EL (cell line): ENCODE measurements at regions not wholly inside any gene's neighbourhood (a gene's known extent, or its start where the extent isn't known, plus 50 kb on each side); places are given as distances from the start of the nearest gene placed in this dataset.
"Not testable (repeated sequence)": the region's sequence is repeated elsewhere in the genome, so short reads cannot be mapped to it uniquely, and the experiment has no call there.

Experiments used
- DNase-seq: peaks from one replicate; pipeline ENCODE4 v3.0.0-alpha.2; 2016

GRCh38 chr7:79709574-79710409 is 256.3 kb upstream of the MAGI2 start:
- peak; percentile 11 for DNase-seq

- DNase-seq = peak; percentile 38
These were observed 248.6 kb upstream of the MAGI2 start for GRCh38 chr7:79702116-79702515.

- DNase-seq = peak; percentile 82
These were observed 238.5 kb upstream of the MAGI2 start for GRCh38 chr7:79692015-79692414.

DNA sequence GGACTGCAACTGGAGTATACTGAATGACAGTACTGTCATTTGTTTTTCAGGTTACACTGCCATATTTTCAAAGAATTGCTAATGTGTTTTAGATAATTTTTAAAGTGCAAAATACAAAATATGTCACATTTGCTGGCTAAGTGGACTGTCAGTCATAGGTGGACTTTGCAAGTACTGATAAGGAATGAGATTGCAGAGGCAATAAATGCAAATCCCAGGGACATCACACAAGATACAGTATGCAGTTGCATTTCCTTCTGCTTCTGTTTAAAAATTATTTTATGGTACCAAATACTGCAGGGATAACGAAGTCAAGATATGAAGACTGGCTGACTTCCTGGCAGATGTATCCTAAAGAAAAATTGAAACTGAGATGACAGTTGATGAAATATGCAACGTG is 237.6 kb upstream of the MAGI2 start:
- DNase-seq = no peak

DNA sequence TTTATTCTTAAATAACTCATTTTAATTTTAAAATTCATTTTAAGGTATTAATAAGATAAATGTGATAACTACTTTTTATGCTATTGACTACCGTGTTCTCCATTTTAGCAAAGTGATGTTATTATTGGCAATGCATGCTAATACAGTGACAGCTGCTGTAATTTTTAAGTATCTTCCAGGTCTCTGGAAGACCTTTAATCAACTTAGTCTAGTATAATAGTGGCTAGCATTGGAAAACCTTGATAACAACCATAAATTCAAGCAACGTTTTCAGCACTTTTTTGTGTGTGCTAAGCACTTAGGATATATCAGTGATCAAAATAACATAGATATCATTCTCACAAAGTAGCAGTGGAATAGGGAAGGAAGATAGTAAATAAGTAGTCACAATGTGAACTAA is 230.9 kb upstream of the MAGI2 start:
- no peak for DNase-seq

DNA sequence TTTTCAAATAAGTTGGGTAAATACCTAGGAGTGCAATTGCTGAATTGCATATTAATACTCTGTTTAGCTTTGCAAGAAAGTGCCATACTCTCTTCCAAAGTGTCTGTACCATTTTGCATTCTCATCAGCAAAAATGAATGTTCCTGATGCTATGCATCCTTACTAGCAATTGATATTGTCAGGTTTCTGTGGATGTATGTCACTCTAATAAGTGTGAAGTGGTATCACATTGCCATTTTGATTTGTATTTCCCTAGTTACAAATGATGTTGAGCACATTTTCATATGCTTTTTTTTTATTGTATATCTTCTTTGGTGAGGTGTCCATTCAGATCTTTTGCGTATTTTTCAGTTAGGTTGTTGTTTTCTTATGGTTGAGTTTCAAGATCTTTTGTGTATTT is 230.4 kb upstream of the MAGI2 start:
- no peak for DNase-seq

- DNase-seq = no peak
These were observed 229.9 kb upstream of the MAGI2 start for GRCh38 chr7:79683185-79683890.

DNA sequence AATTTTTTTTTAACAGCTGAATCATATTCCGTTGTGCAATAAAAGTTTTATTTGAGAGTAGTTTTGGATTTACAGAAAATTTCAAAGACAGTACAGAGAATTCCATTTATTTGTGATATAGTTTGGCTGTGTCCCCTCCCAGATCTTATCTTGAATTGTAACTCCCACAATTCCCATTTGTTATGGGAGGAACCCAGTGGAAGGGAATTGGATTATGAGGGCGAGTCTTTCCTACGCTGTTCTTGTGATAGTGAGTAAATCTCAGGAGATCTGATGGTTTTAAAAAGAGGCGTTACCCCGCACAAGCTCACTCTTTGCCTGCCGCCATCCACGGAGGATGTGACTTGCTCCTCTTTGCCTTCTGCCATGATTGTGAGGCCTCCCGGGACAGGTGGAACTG is 228.0 kb upstream of the MAGI2 start:
- DNase-seq = no peak

GRCh38 chr7:79673969-79674368 is 220.5 kb upstream of the MAGI2 start:
- DNase-seq = no peak

DNA sequence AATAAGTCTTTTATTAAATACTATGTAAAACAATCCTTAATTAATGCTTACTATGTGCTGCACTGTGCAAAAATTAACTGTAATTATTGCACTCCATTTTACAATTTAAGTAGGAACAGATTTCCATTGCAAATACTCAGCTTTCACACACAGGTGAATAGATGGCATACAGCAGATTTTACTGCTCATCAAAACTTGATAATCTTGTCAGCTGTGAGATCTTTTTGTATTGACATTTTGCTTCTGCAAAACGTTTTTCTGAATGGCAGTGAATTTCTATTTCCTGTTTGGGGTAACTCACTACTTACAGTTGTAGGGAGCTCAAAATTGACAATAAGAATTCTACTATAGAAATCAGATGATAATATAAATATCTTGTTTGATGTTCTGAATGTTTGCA is 220.0 kb upstream of the MAGI2 start:
- no peak for DNase-seq

DNA sequence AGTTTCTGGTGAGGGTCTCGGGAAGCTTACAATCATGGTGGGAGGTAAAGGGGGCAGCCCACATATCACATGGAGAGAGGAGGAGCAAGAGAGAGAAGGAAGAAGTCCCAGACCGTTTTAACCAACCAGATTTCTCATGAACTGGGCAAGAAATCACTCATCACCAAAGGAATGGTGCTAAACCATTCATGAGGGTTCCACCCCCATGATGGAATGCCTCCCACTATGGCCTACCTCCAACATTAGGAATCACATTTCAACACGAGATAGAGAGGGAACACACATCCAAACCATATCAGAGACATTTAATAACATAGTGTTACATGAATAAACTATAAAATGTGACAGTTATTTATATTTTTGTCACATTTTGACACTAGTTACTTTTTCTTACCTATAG is 214.8 kb upstream of the MAGI2 start:
- DNase-seq = no peak

- no peak for DNase-seq
These were observed 213.0 kb upstream of the MAGI2 start for GRCh38 chr7:79666472-79666871.

GRCh38 chr7:79664884-79665676 is 211.6 kb upstream of the MAGI2 start:
- no peak for DNase-seq

DNA sequence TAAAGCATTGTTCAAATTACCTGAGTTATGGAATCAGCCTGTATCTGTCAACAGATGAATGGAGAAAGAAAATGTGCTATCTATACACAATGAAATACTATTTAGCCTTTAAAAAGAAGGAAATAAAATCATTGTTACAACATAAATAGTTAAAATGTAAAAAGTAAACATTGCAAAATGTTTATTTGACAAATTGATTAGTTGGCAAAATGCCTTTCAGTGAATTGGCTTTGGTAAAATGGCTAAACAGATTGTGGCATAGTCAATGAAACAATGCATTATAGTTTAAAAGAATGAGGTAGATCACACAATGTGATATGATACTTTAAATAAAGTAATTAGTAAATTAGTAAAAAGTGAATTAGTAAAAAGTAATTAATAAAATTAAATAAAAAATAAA is 204.8 kb upstream of the MAGI2 start:
- no peak for DNase-seq

GRCh38 chr7:79653136-79653631 is 199.7 kb upstream of the MAGI2 start:
- DNase-seq = peak; percentile 62

- peak; percentile 26 for DNase-seq
These were observed 199.2 kb upstream of the MAGI2 start for GRCh38 chr7:79652619-79653018.

- no peak for DNase-seq
These were observed 194.2 kb upstream of the MAGI2 start for GRCh38 chr7:79647711-79648110.

DNA sequence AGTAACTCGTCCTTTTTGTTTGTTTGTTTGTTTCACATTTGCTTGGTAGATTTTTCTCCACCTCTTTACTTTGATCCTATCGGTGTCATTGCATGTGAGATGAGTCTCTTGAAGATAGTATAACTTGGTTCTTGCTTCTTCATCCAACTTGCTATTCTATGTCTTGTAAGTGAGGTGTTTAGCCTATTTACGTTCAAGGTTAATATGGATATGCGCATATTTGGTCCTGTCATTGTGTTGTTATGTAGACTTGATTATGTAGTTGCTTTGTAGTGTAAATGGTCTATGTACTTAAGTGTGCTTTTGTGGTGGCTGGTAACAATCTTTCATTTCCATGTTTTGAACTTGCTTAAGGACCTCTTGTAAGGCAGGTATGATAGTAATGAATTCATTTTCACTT is 192.8 kb upstream of the MAGI2 start:
- no peak for DNase-seq

GRCh38 chr7:79636849-79637248 is 183.4 kb upstream of the MAGI2 start:
- no peak for DNase-seq

- DNase-seq = not testable (repeated sequence)
These were observed 172.5 kb upstream of the MAGI2 start for GRCh38 chr7:79625921-79626320.

DNA sequence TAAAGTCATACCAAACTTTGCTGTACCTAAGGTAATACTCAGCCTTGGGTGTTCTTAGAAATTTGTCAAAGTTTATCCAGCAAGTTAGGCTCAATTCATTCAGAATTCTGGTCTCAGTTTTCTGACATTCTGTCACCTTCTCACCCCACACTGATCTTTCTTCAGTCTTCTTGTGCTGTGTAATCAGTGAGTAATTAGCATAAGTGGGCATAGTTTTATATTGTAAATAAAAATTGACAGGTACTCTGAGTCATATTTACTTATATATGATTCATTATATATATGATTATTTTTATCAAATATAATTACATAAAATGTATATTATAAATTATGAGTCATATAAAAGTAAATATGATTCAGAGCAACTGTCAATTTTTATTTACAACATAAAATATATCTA is 170.9 kb upstream of the MAGI2 start:
- no peak for DNase-seq

GRCh38 chr7:79622781-79623180 is 169.3 kb upstream of the MAGI2 start:
- DNase-seq = no peak

DNA sequence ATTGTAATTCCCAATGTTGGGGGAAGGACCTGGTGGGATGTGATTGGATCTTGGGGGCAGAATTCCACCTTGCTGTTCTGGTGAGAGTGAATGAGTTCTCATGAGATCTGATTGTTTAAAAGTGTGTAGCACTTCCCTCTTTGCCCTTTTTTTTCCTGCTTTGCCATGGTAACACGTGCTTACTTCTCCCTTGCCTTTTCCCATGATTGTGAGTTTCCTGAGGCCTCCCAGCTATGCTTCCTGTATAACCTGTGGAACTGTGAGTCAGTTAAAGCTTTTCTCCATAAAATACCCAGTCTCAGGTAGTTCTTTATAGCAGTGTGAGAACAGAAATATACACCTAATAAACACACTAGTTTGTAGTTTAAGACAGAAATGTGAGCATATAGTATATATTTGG is 166.8 kb upstream of the MAGI2 start:
- DNase-seq = no peak

DNA sequence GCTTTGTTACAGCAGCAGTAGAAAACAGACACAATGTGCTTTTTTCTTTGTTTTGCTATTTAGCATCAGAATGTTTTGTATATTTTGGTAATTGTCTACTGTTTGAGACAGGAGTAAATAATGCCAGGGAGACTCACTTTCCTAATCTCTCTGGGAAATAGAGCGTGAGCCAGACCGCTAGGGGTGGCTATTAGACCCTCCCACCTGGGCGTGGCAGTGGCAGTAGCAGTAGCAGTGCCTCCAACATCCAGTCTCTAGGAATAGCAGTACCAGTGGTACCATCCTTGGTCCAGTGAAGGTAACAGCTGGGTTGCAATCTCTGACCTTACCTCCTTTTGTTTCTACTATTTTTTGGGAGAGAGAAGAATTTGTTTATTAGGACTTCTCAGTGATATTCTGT is 165.7 kb upstream of the MAGI2 start:
- DNase-seq = no peak
